Dendritic cell treated with granulocyte-macrophage colony-stimulating factor and Interleukin-4, amounts not matched to agents 40 ng/mL and 50 ng/mL, for 4 days (primary cell): ENCODE measurements at regions not wholly inside any gene's neighbourhood (a gene's known extent, or its start where the extent isn't known, plus 50 kb on each side); places are given as distances from the start of the nearest gene placed in this dataset.
"Not testable (repeated sequence)": the region's sequence is repeated elsewhere in the genome, so short reads cannot be mapped to it uniquely, and the experiment has no call there.

ENCODE experiments used
- H3K27ac Mint-ChIP-seq: one replicate; pipeline ENCODE4 v1.8.0; 2022; ENCODE audit warnings: mild to moderate bottlenecking, mixed read lengths
- H3K27me3 Mint-ChIP-seq: one replicate; pipeline ENCODE4 v1.8.0; 2022; ENCODE audit warnings: mild to moderate bottlenecking, mixed read lengths
- H3K36me3 Mint-ChIP-seq: one replicate; pipeline ENCODE4 v1.8.0; 2022; ENCODE audit warnings: low read depth, mixed read lengths
- H3K4me1 Mint-ChIP-seq: one replicate; pipeline ENCODE4 v1.8.0; 2022; ENCODE audit warnings: low read depth, mixed read lengths
- H3K4me3 Mint-ChIP-seq: one replicate; pipeline ENCODE4 v1.8.0; 2022; ENCODE audit warnings: mild to moderate bottlenecking, moderate library complexity, mixed read lengths
- H3K9me3 Mint-ChIP-seq: one replicate; pipeline ENCODE4 v1.8.0; 2022; ENCODE audit warnings: mixed read lengths
- intact Hi-C: fragments of 100-400 bp; cut with micrococcal nuclease; formaldehyde crosslinking; loops from one replicate; pipeline ENCODE4 v1.15.0; 2022

DNA sequence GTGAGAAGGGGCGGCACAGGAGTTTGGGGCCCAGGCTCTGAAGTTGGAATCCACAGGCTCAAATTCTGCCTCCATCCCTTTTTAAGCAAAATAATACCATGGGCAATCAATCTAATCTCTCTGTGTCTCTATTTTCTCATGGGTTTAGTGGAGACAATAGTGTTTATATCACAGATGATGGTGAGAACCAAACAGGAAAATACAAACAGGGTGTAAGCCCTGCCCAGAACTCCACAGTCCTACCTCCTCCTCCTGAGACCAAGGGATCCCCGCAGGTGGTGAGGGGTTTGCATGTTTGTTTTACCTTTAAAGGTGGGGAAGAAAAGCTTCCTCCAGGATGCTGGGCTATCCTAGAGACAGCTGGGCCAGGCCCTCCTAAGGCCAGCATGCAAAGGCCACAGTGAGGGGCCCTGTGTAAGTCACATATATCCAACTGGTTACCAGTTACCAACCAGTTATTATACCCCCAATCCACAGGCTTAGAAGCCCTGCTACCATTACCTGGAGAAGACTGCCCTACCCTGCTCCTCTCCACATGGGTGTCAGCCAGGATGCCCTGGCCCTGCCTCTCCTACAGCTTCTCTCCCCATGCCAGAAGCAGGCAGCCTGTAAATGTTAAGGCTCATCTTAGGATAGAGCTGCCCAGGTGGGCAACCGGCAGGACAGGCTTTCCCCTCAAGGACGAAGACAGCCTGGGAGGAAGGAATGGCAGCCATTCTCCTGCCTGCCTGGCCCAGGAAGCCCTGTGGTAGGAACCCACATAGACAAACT lies 658.4 kb downstream of the UQCRFS1 start:
- intact Hi-C loops: no loop called here
- Mint-ChIP-seq H3K36me3 (no peaks in the 10 kb centered on the region), H3K27ac (no peak overlapping the region), H3K9me3 (no peaks in the 10 kb centered on the region), H3K4me1 (no peaks in the 10 kb centered on the region), H3K4me3 (no peak overlapping the region), H3K27me3 (peaks cover 6% of the 10 kb centered on the region)

DNA sequence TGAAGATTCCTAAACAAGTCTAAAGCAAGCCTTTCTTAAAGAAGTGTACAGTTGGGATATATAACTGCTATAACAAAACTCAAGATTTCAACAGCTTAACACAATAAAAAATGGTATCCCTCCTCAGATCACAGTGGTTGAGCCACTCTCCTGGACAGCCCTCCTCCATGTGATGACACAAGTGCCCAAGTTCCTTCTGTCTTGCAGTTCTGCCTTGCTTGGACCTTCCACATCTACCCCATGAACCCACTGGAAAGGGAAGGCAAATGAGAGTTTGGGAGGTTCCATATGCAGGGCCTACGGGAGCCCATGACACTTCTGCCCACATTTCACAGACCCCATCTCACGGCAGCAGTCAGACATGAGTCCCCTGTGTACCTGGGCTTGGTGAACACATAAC lies 659.2 kb downstream of the UQCRFS1 start:
- H3K36me3 Mint-ChIP-seq: no peaks in the 10 kb centered on the region
- intact Hi-C loops: no loop called here
- H3K4me3 Mint-ChIP-seq: no peak overlapping the region
- H3K27me3 Mint-ChIP-seq: peaks cover 6% of the 10 kb centered on the region
- no peaks in the 10 kb centered on the region for H3K9me3 Mint-ChIP-seq
- H3K27ac Mint-ChIP-seq: no peak overlapping the region
- no peaks in the 10 kb centered on the region for H3K4me1 Mint-ChIP-seq

DNA sequence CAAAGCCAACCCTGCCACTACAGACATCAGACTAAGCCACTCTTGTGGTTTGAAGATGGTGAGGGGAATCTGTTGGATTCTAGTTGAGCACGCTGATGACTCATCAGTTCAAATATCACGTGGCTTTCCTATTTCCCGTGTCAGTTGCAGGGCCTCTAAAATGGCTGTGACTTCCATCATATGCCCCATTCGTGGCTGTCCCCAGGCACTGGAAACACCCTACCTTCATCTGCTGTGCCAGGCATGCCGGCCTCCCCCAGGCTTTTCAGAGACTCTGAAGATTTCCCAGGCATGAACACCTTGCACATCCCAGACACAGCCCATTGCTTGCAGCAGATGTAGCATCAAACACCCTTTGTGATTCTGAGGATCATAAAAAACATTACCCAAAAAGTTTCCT lies 659.9 kb downstream of the UQCRFS1 start:
- Mint-ChIP-seq H3K27ac (no peak overlapping the region), H3K4me3 (no peak overlapping the region), H3K4me1 (no peaks in the 10 kb centered on the region), H3K27me3 (peaks cover 6% of the 10 kb centered on the region), H3K9me3 (no peaks in the 10 kb centered on the region), H3K36me3 (no peaks in the 10 kb centered on the region)
- intact Hi-C loops: no loop called here

DNA sequence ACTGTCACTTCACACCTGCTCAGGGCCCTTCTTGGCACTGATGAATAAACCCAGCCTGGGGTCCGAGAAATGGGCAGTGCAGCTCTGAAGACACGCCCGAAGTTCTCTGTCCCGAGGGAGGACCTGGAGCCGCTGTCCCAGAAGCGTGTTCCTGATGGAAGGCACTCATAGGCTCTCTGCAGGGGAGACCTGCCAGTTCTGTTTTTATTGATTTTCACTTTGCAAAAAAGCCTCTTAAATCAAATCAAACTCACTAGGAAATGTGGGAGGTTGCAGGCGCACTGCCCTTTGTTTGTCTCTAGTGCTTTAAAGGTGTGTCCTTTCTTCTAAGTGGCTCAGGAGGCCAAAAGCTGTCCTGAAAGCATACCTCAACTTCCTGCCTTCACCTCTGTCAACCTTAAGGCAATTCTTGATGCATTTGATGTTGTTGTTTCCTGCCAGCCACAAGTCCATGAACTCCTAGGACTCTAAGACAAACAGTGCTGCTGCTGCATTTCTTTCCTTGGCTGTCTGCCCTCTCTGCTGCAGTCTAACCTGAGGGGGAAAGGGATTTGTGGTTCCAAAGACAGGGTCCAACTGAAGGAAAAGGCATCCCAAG lies 663.2 kb downstream of the UQCRFS1 start:
- no peaks in the 10 kb centered on the region for H3K27me3 Mint-ChIP-seq

DNA sequence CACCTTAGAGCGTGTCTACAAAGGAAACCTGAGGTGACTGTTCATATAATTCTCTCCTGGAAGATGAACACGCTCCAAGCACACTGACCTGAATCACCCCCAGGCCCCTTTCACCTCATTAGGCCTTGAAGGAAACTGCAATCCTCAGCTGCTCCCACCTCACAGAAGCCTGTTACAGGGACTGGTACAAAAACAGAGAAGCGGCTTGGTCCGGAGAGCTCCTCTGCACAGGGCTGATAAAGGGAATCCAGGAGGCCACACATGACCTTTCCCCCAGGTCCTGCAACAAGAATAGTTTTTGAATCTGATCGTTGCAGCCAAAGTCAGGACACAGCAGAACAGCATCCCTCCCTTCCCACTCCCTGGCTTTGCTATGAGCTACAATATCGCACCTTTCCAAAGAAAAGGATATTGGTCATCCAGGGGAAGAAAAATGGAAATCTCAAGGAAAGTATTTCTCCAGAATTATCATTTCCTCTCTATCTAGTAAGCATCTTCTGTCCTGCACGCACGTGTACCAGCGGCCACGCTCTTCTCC lies 666.7 kb downstream of the UQCRFS1 start:
- H3K9me3 Mint-ChIP-seq: no peaks in the 10 kb centered on the region
- no peak overlapping the region for H3K27ac Mint-ChIP-seq
- H3K4me3 Mint-ChIP-seq: no peak overlapping the region
- no peaks in the 10 kb centered on the region for H3K36me3 Mint-ChIP-seq
- no peaks in the 10 kb centered on the region for H3K4me1 Mint-ChIP-seq
- intact Hi-C loops: no loop called here
- no peaks in the 10 kb centered on the region for H3K27me3 Mint-ChIP-seq

More for the DNA sequence above, 663.2 kb downstream of the UQCRFS1 start:
- Mint-ChIP-seq H3K4me1 (no peaks in the 10 kb centered on the region), H3K4me3 (no peak overlapping the region), H3K9me3 (no peaks in the 10 kb centered on the region), H3K36me3 (no peaks in the 10 kb centered on the region), H3K27ac (no peak overlapping the region)
- intact Hi-C loops: no loop called here

DNA sequence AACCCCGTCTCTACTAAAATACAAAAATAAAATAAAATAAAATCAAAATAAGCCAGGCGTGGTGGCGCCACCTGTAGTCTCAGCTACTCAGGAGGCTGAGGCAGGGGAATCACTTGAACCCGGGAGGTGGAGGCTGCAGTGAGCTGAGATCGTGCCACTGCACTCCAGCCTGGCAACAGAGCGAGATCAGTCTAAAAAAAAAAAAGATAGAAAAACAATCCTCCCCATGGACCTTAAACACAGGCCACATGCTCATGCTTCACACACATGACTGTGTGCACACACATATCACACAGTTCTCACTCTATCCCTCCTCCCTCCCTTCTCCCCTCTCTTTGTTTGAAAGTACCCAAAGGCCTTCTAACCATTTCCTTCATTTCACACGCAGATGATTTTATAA lies 667.6 kb downstream of the UQCRFS1 start:
- H3K9me3 Mint-ChIP-seq, H3K36me3 Mint-ChIP-seq, H3K4me3 Mint-ChIP-seq, H3K4me1 Mint-ChIP-seq, intact Hi-C loops, H3K27me3 Mint-ChIP-seq: not testable (repeated sequence)
- H3K27ac Mint-ChIP-seq: peak overlapping the region; percentile 26

DNA sequence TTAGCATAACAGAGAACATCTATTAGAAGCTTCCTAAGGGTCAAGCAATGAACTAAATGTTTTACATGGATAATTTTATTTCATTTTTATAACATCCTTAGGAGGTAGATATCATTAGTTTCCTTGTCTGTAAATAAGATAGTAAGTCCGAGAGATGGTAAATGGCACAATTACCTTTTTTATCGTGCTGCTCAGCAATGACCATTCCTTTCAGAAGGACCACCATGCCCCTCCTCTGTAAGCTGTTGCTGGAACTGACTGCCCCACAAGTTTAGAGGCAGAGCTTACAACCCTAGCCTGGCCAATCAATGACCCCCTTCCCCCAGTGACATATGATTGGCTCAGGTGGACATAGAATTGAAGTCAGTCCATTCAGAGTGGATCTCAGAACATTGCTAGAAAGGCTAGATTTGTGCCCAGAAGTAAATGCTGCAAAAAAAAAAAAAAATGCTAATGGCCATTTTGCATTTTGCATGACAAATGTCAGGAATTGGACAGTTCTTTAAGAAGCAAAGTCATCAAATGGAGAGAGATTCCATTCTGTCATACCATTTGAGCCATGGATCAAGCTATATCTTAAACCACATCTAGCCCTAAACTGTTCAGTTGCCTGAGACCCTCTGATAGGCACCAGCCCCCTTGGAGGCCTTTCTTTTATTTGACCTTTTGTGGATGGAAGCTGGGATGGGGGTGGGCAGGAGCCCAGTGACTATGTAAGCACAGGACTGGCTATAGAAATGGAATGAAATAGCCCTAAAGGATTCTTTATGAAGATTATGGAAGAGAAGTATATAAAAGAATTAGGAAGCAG lies 668.3 kb downstream of the UQCRFS1 start:
- H3K4me3 Mint-ChIP-seq: no peak overlapping the region
- H3K4me1 Mint-ChIP-seq: no peaks in the 10 kb centered on the region
- peak overlapping the region; percentile 26 for H3K27ac Mint-ChIP-seq
- intact Hi-C loops: no loop called here
- H3K36me3 Mint-ChIP-seq: no peaks in the 10 kb centered on the region
- H3K27me3 Mint-ChIP-seq: no peaks in the 10 kb centered on the region
- H3K9me3 Mint-ChIP-seq: no peaks in the 10 kb centered on the region

DNA sequence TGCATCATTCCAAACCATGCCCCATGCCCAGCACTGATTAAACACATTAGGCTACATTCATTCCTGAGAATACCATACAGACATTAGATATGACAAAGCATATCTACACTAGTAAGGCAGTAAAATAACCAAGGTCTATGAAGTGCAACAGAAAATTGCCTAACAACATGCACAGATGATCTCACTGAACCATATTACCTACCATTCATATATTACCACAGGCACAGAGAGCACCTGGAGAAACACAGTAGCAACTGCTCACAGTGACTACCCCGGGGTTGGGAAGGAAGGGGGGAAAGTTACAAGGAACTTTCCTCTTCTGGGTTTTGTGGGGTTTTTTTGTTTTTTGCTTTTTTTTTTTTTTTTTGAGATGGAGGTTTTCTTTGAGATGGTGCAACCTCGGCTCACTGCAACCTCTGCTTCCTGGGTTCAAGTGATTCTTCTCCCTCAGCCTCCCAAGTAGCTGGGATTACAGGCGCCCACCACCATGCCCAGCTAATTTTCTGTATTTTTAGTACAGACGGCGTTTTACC lies 669.6 kb downstream of the UQCRFS1 start:
- Mint-ChIP-seq H3K36me3 (no peaks in the 10 kb centered on the region), H3K27me3 (no peaks in the 10 kb centered on the region), H3K4me1 (no peaks in the 10 kb centered on the region), H3K27ac (no peak overlapping the region), H3K9me3 (no peaks in the 10 kb centered on the region), H3K4me3 (no peak overlapping the region)
- intact Hi-C loops: no loop called here

DNA sequence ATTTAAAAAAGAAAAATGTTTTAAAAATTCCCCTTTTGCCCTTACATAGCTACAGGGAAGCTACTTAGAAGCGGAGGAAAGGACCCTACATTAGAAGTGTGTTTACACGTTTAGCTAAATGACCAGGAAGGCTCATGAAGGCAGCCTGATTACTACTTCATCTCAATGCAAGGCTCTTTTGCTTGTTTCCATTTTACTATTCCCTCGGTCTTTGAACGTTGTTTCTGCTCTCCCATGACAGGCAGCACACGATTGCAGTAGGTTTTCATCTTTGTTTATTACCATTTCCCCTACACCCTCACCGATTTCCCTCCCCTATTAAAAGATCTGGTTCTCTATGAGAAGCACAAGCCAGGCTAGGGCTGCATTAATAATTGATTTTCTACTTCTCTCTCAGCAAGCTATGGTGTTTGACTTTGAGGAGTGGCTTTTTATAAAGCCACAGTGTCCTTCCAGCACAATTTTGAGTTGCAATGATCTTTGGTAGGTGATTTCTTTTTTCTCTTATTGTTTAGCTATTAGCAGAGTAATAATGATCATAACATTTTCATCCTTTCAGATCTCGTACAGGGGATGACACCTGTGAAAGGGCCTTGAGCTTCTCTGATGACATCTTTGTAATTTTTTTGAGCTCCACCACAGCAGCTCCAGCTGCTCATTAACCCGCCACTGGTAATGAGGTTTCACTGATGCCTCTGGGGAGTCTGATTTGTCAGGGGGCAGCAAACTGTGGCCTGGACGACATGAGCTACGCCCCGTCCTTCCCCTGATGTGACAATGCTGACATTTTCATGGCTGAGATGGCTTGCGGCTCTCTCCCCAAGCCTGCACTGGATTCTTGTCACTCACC lies 670.3 kb downstream of the UQCRFS1 start:
- Mint-ChIP-seq H3K27ac (no peak overlapping the region), H3K9me3 (peaks cover 6% of the 10 kb centered on the region), H3K27me3 (no peaks in the 10 kb centered on the region), H3K36me3 (no peaks in the 10 kb centered on the region), H3K4me3 (no peak overlapping the region), H3K4me1 (no peaks in the 10 kb centered on the region)
- intact Hi-C loops: no loop called here

DNA sequence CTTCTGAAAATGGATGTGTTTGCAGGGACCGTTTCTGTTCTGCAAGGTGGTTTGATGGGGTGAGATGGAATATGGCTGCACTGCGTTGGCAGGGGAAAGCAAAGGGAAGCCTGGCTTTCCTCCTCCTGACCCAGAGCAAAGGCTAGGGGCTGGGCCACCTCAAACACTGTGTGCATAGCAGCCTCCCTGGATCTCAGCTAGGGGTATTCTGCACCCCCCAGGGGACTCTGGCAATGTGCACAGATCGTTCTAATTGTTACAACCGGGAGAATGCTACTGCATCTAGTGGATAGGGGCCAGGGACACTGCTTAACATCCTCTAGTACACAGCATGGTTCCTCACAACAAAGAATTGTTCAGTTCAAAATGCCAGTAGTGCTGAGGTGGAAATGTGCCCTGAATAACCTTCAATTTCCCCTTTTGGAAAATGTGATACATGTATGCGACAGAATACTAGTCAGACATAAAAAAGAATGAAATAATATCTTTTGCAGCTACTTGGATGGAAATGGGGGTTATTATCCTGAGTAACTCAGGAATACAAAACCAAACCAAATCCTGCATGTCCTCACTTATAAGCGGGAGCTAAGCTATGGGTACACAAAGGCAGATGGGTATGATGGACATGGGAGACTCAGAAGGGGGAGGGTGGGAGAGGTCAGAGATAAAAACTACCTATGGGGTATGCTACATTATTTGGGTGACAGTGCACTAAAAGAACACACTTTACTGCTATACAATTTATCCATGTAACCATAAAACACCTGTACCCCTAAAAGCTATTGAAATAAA lies 671.2 kb downstream of the UQCRFS1 start:
- no peaks in the 10 kb centered on the region for H3K27me3 Mint-ChIP-seq
- peaks cover 9% of the 10 kb centered on the region for H3K9me3 Mint-ChIP-seq
- intact Hi-C loops: no loop called here
- no peaks in the 10 kb centered on the region for H3K4me1 Mint-ChIP-seq
- H3K36me3 Mint-ChIP-seq: no peaks in the 10 kb centered on the region
- H3K27ac Mint-ChIP-seq: no peak overlapping the region
- no peak overlapping the region for H3K4me3 Mint-ChIP-seq

DNA sequence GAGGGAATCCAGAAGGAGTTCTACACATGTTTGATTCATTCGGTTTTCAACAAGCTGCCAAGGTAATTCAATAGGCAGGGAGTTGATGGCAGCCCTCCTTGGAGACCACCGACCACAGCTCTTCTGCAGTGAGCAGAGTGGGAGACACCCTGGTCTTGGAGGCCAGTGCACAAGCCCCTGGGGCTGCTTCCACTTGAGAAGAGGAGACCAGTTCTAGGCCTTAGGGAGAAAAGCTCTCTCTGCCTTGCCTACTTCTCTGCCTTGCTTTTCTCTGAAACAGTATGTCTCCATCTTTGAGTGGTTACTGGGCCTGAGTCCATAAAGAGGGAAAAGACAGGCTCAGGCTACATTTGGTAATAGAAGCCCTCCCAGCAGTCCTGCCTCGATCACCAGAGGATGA lies 671.9 kb downstream of the UQCRFS1 start:
- no peak overlapping the region for H3K4me3 Mint-ChIP-seq
- no peak overlapping the region for H3K27ac Mint-ChIP-seq
- peaks cover 9% of the 10 kb centered on the region for H3K9me3 Mint-ChIP-seq
- no peaks in the 10 kb centered on the region for H3K4me1 Mint-ChIP-seq
- H3K36me3 Mint-ChIP-seq: no peaks in the 10 kb centered on the region
- intact Hi-C loops: no loop called here
- H3K27me3 Mint-ChIP-seq: no peaks in the 10 kb centered on the region

DNA sequence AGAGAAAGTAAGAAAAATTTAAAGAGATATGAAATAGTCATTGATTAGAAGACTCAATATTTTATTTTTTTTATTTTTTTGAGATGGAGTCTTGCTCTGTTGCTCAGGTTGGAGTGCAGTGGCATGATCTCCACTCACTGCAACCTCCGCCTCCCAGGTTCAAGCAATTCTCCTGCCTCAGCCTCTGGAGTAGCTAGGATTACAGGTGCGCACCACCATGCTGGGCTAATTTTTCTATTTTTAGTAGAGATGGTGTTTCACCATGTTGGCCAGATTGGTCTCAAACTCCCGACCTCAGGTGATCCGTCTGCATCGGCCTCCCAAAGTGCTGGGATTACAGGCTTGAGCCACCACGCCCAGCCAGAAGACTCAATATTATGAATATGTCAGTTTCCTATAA lies 672.6 kb downstream of the UQCRFS1 start:
- intact Hi-C loops, H3K4me3 Mint-ChIP-seq, H3K27ac Mint-ChIP-seq, H3K27me3 Mint-ChIP-seq, H3K9me3 Mint-ChIP-seq, H3K4me1 Mint-ChIP-seq, H3K36me3 Mint-ChIP-seq: not testable (repeated sequence)

DNA sequence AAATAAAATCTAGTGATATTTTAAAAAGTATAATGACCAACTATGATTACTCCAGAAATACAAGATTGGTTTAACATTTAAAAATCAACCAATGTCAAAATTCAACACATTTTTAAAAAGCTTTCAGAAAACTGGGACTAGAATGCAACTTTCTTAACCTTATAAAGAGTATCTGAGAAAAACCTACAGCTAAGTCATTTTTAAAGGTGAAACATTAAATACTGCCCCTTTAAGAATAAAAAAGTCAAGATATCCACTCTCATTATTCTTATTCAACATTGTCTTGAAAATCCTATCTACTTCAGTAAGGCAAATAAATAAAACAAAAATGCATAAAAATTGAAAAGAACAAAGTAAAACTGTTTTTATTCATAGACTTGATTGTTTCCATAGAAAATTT lies 673.2 kb downstream of the UQCRFS1 start:
- H3K27ac Mint-ChIP-seq: no peak overlapping the region
- no peak overlapping the region for H3K4me3 Mint-ChIP-seq
- H3K4me1 Mint-ChIP-seq: no peaks in the 10 kb centered on the region
- intact Hi-C loops: no loop called here
- no peaks in the 10 kb centered on the region for H3K36me3 Mint-ChIP-seq
- no peaks in the 10 kb centered on the region for H3K27me3 Mint-ChIP-seq
- H3K9me3 Mint-ChIP-seq: peaks cover 9% of the 10 kb centered on the region
